ENCODE measurements at regions not wholly inside any gene's neighbourhood (a gene's known extent, or its start where the extent isn't known, plus 50 kb on each side); places are given as distances from the start of the nearest gene placed in this dataset.

DNA sequence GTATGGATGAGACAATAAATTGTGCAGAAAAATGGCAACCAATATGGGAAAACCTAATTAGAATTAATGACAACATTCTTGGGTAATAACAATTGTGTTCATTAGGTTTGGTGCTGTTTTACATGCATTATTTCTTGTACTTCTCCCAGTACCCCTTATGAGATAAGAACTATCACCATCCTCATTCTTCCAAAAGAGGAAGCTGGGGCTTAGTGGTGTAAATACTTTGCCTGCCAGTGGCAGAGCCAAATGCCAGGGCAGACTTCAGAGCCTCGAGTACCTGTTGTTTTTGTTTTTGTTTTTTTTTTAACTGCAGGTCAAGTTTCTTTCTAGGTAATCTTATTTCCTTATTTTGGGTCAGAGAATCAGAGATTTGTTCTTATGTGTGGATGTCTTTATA, 206.4 kb downstream of the RHOU start:
- no peak for TF ChIP-seq POLR2A (IDR thresholded peaks at IDR 0.05)
- TF ChIP-seq, protein P1, sequence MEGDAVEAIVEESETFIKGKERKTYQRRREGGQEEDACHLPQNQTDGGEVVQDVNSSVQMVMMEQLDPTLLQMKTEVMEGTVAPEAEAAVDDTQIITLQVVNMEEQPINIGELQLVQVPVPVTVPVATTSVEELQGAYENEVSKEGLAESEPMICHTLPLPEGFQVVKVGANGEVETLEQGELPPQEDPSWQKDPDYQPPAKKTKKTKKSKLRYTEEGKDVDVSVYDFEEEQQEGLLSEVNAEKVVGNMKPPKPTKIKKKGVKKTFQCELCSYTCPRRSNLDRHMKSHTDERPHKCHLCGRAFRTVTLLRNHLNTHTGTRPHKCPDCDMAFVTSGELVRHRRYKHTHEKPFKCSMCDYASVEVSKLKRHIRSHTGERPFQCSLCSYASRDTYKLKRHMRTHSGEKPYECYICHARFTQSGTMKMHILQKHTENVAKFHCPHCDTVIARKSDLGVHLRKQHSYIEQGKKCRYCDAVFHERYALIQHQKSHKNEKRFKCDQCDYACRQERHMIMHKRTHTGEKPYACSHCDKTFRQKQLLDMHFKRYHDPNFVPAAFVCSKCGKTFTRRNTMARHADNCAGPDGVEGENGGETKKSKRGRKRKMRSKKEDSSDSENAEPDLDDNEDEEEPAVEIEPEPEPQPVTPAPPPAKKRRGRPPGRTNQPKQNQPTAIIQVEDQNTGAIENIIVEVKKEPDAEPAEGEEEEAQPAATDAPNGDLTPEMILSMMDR (IDR thresholded peaks at IDR 0.05), result no peak

All from sigmoid colon (tissue), 3 donors.